B cell (primary cell): ENCODE measurements at regions not wholly inside any gene's neighbourhood (a gene's known extent, or its start where the extent isn't known, plus 50 kb on each side); places are given as distances from the start of the nearest gene placed in this dataset.

Experiments
- ATAC-seq: fragments of 200-7000 bp; cut with Tn5 transposase; one replicate; pipeline ENCODE4 v1.10.0; 2021; ENCODE audit warnings: low read depth, mild to moderate bottlenecking, moderate number of reproducible peaks, moderate library complexity
- CTCF ChIA-PET: fragments of 350-600 bp; sonication (Branson Sonifier 250); formaldehyde crosslinking; loops from one replicate; lab custom pipeline; 2021; ENCODE audit warnings: antibody characterized with exemption, inconsistent platforms; lab: Charles Lee
- POLR2A ChIA-PET: fragments of 350-600 bp; sonication (Branson Sonifier 250); formaldehyde crosslinking; loops from one replicate; lab custom pipeline; 2021; ENCODE audit warnings: antibody characterized with exemption; lab: Charles Lee
- DNase-seq: peaks from one replicate; pipeline ENCODE4 v3.0.0; 2013
- H2AFZ ChIP-seq: 2 replicates; pipeline ENCODE4 v1.6.1; 2012; ENCODE audit warnings: mild to moderate bottlenecking, low read depth, low read length; ENCODE audit not compliant: insufficient read depth, poor library complexity, severe bottlenecking
- H3K27ac ChIP-seq, 2 donors: 1 replicate in 1 of 2; 2 replicates in 1 of 2; pipeline ENCODE4 v1.5.1; 2012 to 2013; ENCODE audit warnings: low read length in 2 of 2, mild to moderate bottlenecking in 2 of 2, moderate library complexity in 1 of 2
- H3K27me3 ChIP-seq, 4 experiments: fragments of 200-600 bp in 1 of 4; sonication (generic) in 1 of 4; replicated peaks in 1 of 4; 1 replicate in 2 of 4; 2 replicates in 2 of 4; pipeline versions ENCODE4 v1.6.1 to v1.7.0; 2013 to 2016; ENCODE audit warnings: low read length in 3 of 4, mild to moderate bottlenecking in 2 of 4, mixed read lengths in 1 of 4, moderate library complexity in 1 of 4; ENCODE audit not compliant: insufficient read depth in 4 of 4, control insufficient read depth in 3 of 4; ENCODE audit errors: control extremely low read depth in 1 of 4
- H3K36me3 ChIP-seq, 2 experiments: replicated peaks in 1 of 2; 1 replicate in 1 of 2; 2 replicates in 1 of 2; pipeline versions ENCODE4 v1.6.1 to v1.7.1; 2013; ENCODE audit warnings: low read length in 1 of 2; ENCODE audit not compliant: insufficient read depth in 2 of 2, control insufficient read depth in 1 of 2; ENCODE audit errors: control extremely low read depth in 1 of 2, extremely low read depth in 1 of 2
- H3K4me1 ChIP-seq, 2 donors: fragments of 200-600 bp in 1 of 2; sonication (generic) in 1 of 2; 1 replicate in 1 of 2; 2 replicates in 1 of 2; pipeline versions ENCODE4 v1.5.1 to v1.6.1; 2013 to 2017; ENCODE audit warnings: low read length in 2 of 2; ENCODE audit not compliant: control insufficient read depth in 2 of 2, insufficient read depth in 2 of 2
- H3K4me2 ChIP-seq: replicated peaks from 2 replicates; pipeline ENCODE3; 2012; ENCODE audit warnings: mild to moderate bottlenecking, low read depth, low read length; ENCODE audit not compliant: poor library complexity, severe bottlenecking
- H3K4me3 ChIP-seq, 5 experiments: fragments of 200-600 bp in 1 of 5; sonication (generic) in 1 of 5; 1 replicate in 3 of 5; 2 replicates in 2 of 5; pipeline versions ENCODE4 v1.5.1 to v1.7.0; 2011 to 2016; ENCODE audit warnings: low read length in 4 of 5, mild to moderate bottlenecking in 4 of 5, low read depth in 2 of 5, control low read depth in 1 of 5, moderate library complexity in 1 of 5; ENCODE audit not compliant: insufficient read depth in 1 of 5; ENCODE audit errors: control extremely low read depth in 1 of 5, extremely low read depth in 1 of 5
- H3K79me2 ChIP-seq: fragments of 200-600 bp; sonication (generic); one replicate; pipeline ENCODE4 v1.6.0; 2016; ENCODE audit warnings: low read length; ENCODE audit not compliant: control insufficient read depth, insufficient read depth
- H3K9ac ChIP-seq: fragments of 200-600 bp; sonication (generic); 2 replicates; pipeline ENCODE4 v1.6.1; 2017; ENCODE audit warnings: mild to moderate bottlenecking, low read length, moderate library complexity
- H3K9me3 ChIP-seq, 3 donors: one replicate each; pipeline versions ENCODE4 v1.6.1 to v1.7.1; 2013; ENCODE audit warnings: low read length in 2 of 3; ENCODE audit not compliant: control insufficient read depth in 2 of 3, insufficient read depth in 1 of 3; ENCODE audit errors: control extremely low read depth in 1 of 3
- H4K20me1 ChIP-seq: 2 replicates; pipeline ENCODE4 v1.6.0; 2012; ENCODE audit warnings: mild to moderate bottlenecking, low read length; ENCODE audit not compliant: insufficient read depth, control insufficient read depth, poor library complexity, severe bottlenecking
- H3K27ac Mint-ChIP-seq: one replicate; pipeline ENCODE4 v1.8.0; 2021; ENCODE audit warnings: mixed read lengths
- H3K27me3 Mint-ChIP-seq: one replicate; pipeline ENCODE4 v1.8.0; 2021; ENCODE audit warnings: mixed read lengths
- H3K4me1 Mint-ChIP-seq: one replicate; pipeline ENCODE4 v1.8.0; 2021; ENCODE audit warnings: mixed read lengths
- H3K4me3 Mint-ChIP-seq: one replicate; pipeline ENCODE4 v1.8.0; 2021; ENCODE audit warnings: mixed read lengths
- H3K9me3 Mint-ChIP-seq: one replicate; pipeline ENCODE4 v1.8.0; 2022; ENCODE audit warnings: mixed read lengths; ENCODE audit not compliant: insufficient read depth
- CTCF ChIP-seq: fragments of 200-600 bp; IDR thresholded peaks from one replicate; pipeline ENCODE4 v1.8.0; 2022; ENCODE audit warnings: antibody characterized with exemption, mild to moderate bottlenecking
- EZH2 ChIP-seq: IDR thresholded peaks from 2 replicates; pipeline ENCODE4 v1.6.1; 2012; ENCODE audit warnings: borderline replicate concordance, low read depth, mild to moderate bottlenecking, moderate library complexity, low read length; ENCODE audit not compliant: insufficient read depth, poor library complexity, severe bottlenecking
- WGBS: methylation state at CpG from one replicate; pipeline ENCODE4 v1.1.5; 2013; ENCODE audit warnings: missing lambda C conversion rate; ENCODE audit not compliant: insufficient coverage; 5-methylcytosine and 5-hydroxymethylcytosine counted together
- intact Hi-C: fragments of 100-400 bp; cut with micrococcal nuclease; formaldehyde crosslinking; loops from one replicate; pipeline ENCODE4 v1.10.0; 2022

- Mint-ChIP-seq H3K27ac (no peak overlapping the region), H3K9me3 (no peaks in the 10 kb centered on the region), H3K4me1 (no peaks in the 10 kb centered on the region), H3K27me3 (no peaks in the 10 kb centered on the region), H3K4me3 (no peak overlapping the region)
- Histone ChIP-seq H4K20me1 (no peaks in the 10 kb centered on the region), H3K27ac (no peak overlapping the region), H2AFZ (no peak overlapping the region), H3K4me2 (no peak overlapping the region), H3K4me1 (no peaks in the 10 kb centered on the region), H3K4me3 (no peak overlapping the region), H3K79me2 (no peaks in the 10 kb centered on the region), H3K9me3 (no peaks in the 10 kb centered on the region), H3K9ac (no peak overlapping the region), H3K36me3 (no peaks in the 10 kb centered on the region), H3K27me3 (no peaks in the 10 kb centered on the region)
- ChIA-PET POLR2A (no interaction called here), CTCF (no interaction called here)
- intact Hi-C loops: no loop called here
- DNase-seq (no peak), ATAC-seq (no peak)
- WGBS: 100% methylated on average over 2 of the region's 6 CpGs
- TF ChIP-seq EZH2 (no peak), CTCF (no peak)
These were observed 189.7 kb upstream of the GDNF start for GRCh38 chr5:38029397-38030065.

- H3K4me3 ChIP-seq: no peak overlapping the region
- H4K20me1 ChIP-seq: no peaks in the 10 kb centered on the region
- H2AFZ ChIP-seq: no peak overlapping the region
- H3K4me3 Mint-ChIP-seq: no peak overlapping the region
- H3K36me3 ChIP-seq: no peaks in the 10 kb centered on the region
- H3K9me3 ChIP-seq: no peaks in the 10 kb centered on the region
- CTCF ChIA-PET: no interaction called here
- WGBS: no CpG with 5 or more reads among the region's 4 CpGs
- H3K9me3 Mint-ChIP-seq: no peaks in the 10 kb centered on the region
- intact Hi-C loops: no loop called here
- no peak for DNase-seq
- no peak for ATAC-seq
- no peaks in the 10 kb centered on the region for H3K4me1 ChIP-seq
- no peak overlapping the region for H3K4me2 ChIP-seq
- POLR2A ChIA-PET: no interaction called here
- H3K79me2 ChIP-seq: no peaks in the 10 kb centered on the region
- H3K27me3 Mint-ChIP-seq: no peaks in the 10 kb centered on the region
- H3K4me1 Mint-ChIP-seq: no peaks in the 10 kb centered on the region
- no peak overlapping the region for H3K27ac ChIP-seq
- no peak overlapping the region for H3K9ac ChIP-seq
- H3K27me3 ChIP-seq: no peaks in the 10 kb centered on the region
- no peak overlapping the region for H3K27ac Mint-ChIP-seq
- TF ChIP-seq EZH2 (no peak), CTCF (no peak)
These were observed 184.0 kb upstream of the GDNF start for GRCh38 chr5:38023799-38024198.
